Stimulated activated CD8-positive, alpha-beta memory T cell treated with anti-CD3 and anti-CD28 coated beads, Interleukin-15, amount 100 ng/mL, for 48 hours (primary cell): ENCODE measurements at regions not wholly inside any gene's neighbourhood (a gene's known extent, or its start where the extent isn't known, plus 50 kb on each side); places are given as distances from the start of the nearest gene placed in this dataset.

ENCODE experiments used
- DNase-seq, 2 donors: peaks; one replicate each; pipeline ENCODE4 v3.0.0-alpha.2; 2020; ENCODE audit warnings: low read depth in 2 of 2

GRCh38 chr6:4192627-4193026 lies 57.3 kb upstream of the ECI2 start:
- no peak for DNase-seq

GRCh38 chr6:4192173-4192572 lies 56.8 kb upstream of the ECI2 start:
- no peak for DNase-seq

- no peak for DNase-seq
Observed at GRCh38 chr6:4191271-4191721, 55.9 kb upstream of the ECI2 start.

GRCh38 chr6:4189249-4189648 lies 53.9 kb upstream of the ECI2 start:
- DNase-seq = no peak

GRCh38 chr6:4188801-4189200 lies 53.4 kb upstream of the ECI2 start:
- no peak for DNase-seq

- no peak for DNase-seq
Observed at GRCh38 chr6:4187480-4187879, 52.1 kb upstream of the ECI2 start.

GRCh38 chr6:4186385-4186784 lies 51.0 kb upstream of the ECI2 start:
- DNase-seq = no peak

GRCh38 chr6:4185846-4186245 lies 50.5 kb upstream of the ECI2 start:
- DNase-seq = no peak

GRCh38 chr6:4185419-4185818 lies 50.0 kb upstream of the ECI2 start:
- peak; percentile 37 to 55 for DNase-seq
